ENCODE measurements at regions not wholly inside any gene's neighbourhood (a gene's known extent, or its start where the extent isn't known, plus 50 kb on each side); places are given as distances from the start of the nearest gene placed in this dataset.

GRCh38 chr2:128559533-128560515 is 241.2 kb upstream of the HS6ST1 start:
- CTCF ChIA-PET, result no interaction called here
- no peak overlapping the region for H2AFZ ChIP-seq (ENCODE audit: low read depth)

GRCh38 chr2:128560718-128561117 is 242.1 kb upstream of the HS6ST1 start:
- no peak for DNase-seq
- 65% methylated on average over 4 of the region's 4 CpGs for WGBS (ENCODE audit: low lambda C conversion rate)
- Histone ChIP-seq H3K27me3 (ENCODE audit: insufficient read depth) (no peaks in the 10 kb centered on the region), H3K36me3 (replicated peaks in 1 of 2; ENCODE audit: control insufficient read depth in 1 of 2, insufficient read depth in 2 of 2, low read length in 1 of 2) (no peaks in the 10 kb centered on the region), H3K27ac (ENCODE audit: low read depth in 2 of 2, low read length in 1 of 2) (no peak overlapping the region), H3K79me2 (ENCODE audit: insufficient read depth) (no peaks in the 10 kb centered on the region), H3K4me2 (no peak overlapping the region), H3K9me2 (no peaks in the 10 kb centered on the region), H3K4me1 (ENCODE audit: control insufficient read depth in 1 of 2, insufficient read depth in 2 of 2, low read depth in 1 of 2, low read length in 1 of 2) (peaks cover 0 to 10% of the 10 kb centered on the region in 2 experiments; a peak in 1 of 4 replicates), H3K9me3 (no peaks in the 10 kb centered on the region), H3K4me3 (ENCODE audit: low read depth in 2 of 2, low read length in 1 of 2) (no peak overlapping the region), H3K9ac (no peak overlapping the region), H2AFZ (ENCODE audit: low read depth) (no peak overlapping the region), H3F3A (replicated peaks; ENCODE audit: insufficient read depth) (no peaks in the 10 kb centered on the region), H4K20me1 (ENCODE audit: insufficient read depth) (no peaks in the 10 kb centered on the region)
- ChIA-PET CTCF (no interaction called here), POLR2A (no interaction called here)
- TF ChIP-seq MEF2A (IDR thresholded peaks at IDR 0.05; ENCODE audit: borderline replicate concordance, low read depth), result no peak

More at GRCh38 chr2:128559533-128560515, 241.2 kb upstream of the HS6ST1 start:
- POLR2A ChIA-PET, result no interaction called here
- Histone ChIP-seq H3F3A (replicated peaks; ENCODE audit: insufficient read depth) (no peaks in the 10 kb centered on the region), H3K36me3 (replicated peaks in 1 of 2; ENCODE audit: control insufficient read depth in 1 of 2, insufficient read depth in 2 of 2, low read length in 1 of 2) (no peaks in the 10 kb centered on the region), H3K9ac (no peak overlapping the region), H3K9me3 (no peaks in the 10 kb centered on the region), H3K4me2 (no peak overlapping the region), H3K4me1 (ENCODE audit: control insufficient read depth in 1 of 2, insufficient read depth in 2 of 2, low read depth in 1 of 2, low read length in 1 of 2) (peaks cover 0 to 10% of the 10 kb centered on the region in 2 experiments; a peak in 1 of 4 replicates), H3K27me3 (ENCODE audit: insufficient read depth) (no peaks in the 10 kb centered on the region), H4K20me1 (ENCODE audit: insufficient read depth) (no peaks in the 10 kb centered on the region), H3K9me2 (no peaks in the 10 kb centered on the region), H3K79me2 (ENCODE audit: insufficient read depth) (no peaks in the 10 kb centered on the region), H3K4me3 (ENCODE audit: low read depth in 2 of 2, low read length in 1 of 2) (no peak overlapping the region), H3K27ac (ENCODE audit: low read depth in 2 of 2, low read length in 1 of 2) (no peak overlapping the region)
- 48% methylated on average over 16 of the region's 18 CpGs for WGBS (ENCODE audit: low lambda C conversion rate)
- TF ChIP-seq RXRA (IDR thresholded peaks at IDR 0.05; ENCODE audit: borderline replicate concordance, low read depth) (no peak), CHD2 (IDR thresholded peaks at IDR 0.05; ENCODE audit: low read length, partially characterized antibody) (no peak), TAF1 (IDR thresholded peaks at IDR 0.05; ENCODE audit: borderline replicate concordance, low read depth, low read length) (no peak)
- no peak for DNase-seq

- Histone ChIP-seq H3F3A (replicated peaks; ENCODE audit: insufficient read depth) (no peaks in the 10 kb centered on the region), H3K4me1 (ENCODE audit: control insufficient read depth in 1 of 2, insufficient read depth in 2 of 2, low read depth in 1 of 2, low read length in 1 of 2) (peaks cover 0 to 10% of the 10 kb centered on the region in 2 experiments; a peak in 1 of 4 replicates), H3K9ac (no peak overlapping the region; the same call in 1 of the 2 replicates), H2AFZ (ENCODE audit: low read depth) (no peak overlapping the region), H3K36me3 (replicated peaks in 1 of 2; ENCODE audit: control insufficient read depth in 1 of 2, insufficient read depth in 2 of 2, low read length in 1 of 2) (no peaks in the 10 kb centered on the region), H3K4me2 (peak overlapping the region; percentile 28), H3K9me2 (no peaks in the 10 kb centered on the region), H3K27me3 (ENCODE audit: insufficient read depth) (no peaks in the 10 kb centered on the region), H4K20me1 (ENCODE audit: insufficient read depth) (no peaks in the 10 kb centered on the region), H3K9me3 (no peaks in the 10 kb centered on the region), H3K4me3 (ENCODE audit: low read depth in 2 of 2, low read length in 1 of 2) (no peak overlapping the region), H3K79me2 (ENCODE audit: insufficient read depth) (no peaks in the 10 kb centered on the region), H3K27ac (ENCODE audit: low read depth in 2 of 2, low read length in 1 of 2) (peak overlapping the region in 1 of 2 experiments; percentile 61; a peak in 2 of 4 replicates)
- no peak for DNase-seq
- ChIA-PET POLR2A (no interaction called here), CTCF (interaction anchor here (0.6 kb wide), 1 partner anchor 168 kb away, joined by 3 read pairs; no protein-coding TSS in a partner anchor)
- 46% methylated on average over 6 of the region's 7 CpGs for WGBS (ENCODE audit: low lambda C conversion rate)
- TF ChIP-seq RFX5 (IDR thresholded peaks at IDR 0.05; ENCODE audit: low read length) (no peak), CTCF (IDR thresholded peaks at IDR 0.05) (no peak), MXI1 (IDR thresholded peaks at IDR 0.05; ENCODE audit: low read depth, low read length) (no peak), EP300 (IDR thresholded peaks at IDR 0.05; ENCODE audit: borderline replicate concordance in 1 of 2, low read depth in 1 of 2, low read length in 1 of 2) (no peak), ELF1 (IDR thresholded peaks at IDR 0.05) (no peak), SIN3A (IDR thresholded peaks at IDR 0.05; ENCODE audit: borderline replicate concordance, low read depth, low read length) (no peak), NFIC (IDR thresholded peaks at IDR 0.05; ENCODE audit: borderline replicate concordance) (no peak), MAX (IDR thresholded peaks at IDR 0.05; ENCODE audit: low read depth) (no peak), POLR2AphosphoS5 (IDR thresholded peaks at IDR 0.05; ENCODE audit: low read depth, low read length) (no peak), USF1 (IDR thresholded peaks at IDR 0.05; ENCODE audit: borderline replicate concordance, low read depth) (no peak), IRF3 (IDR thresholded peaks at IDR 0.05; ENCODE audit: low read depth, low read length) (no peak)
These were observed 244.0 kb upstream of the HS6ST1 start for GRCh38 chr2:128562471-128563347.

All from SK-N-SH (cell line).